Upper lobe of left lung (tissue), 6 donors: ENCODE measurements at regions not wholly inside any gene's neighbourhood (a gene's known extent, or its start where the extent isn't known, plus 50 kb on each side); places are given as distances from the start of the nearest gene placed in this dataset.
A peak's percentile ranks its signal among the peaks of the same experiment; 100 is the strongest.
"Not testable (repeated sequence)": the region's sequence is repeated elsewhere in the genome, so short reads cannot be mapped to it uniquely, and the experiment has no call there.

Experiments
- ATAC-seq, 2 donors: fragments of 200-7000 bp; cut with Tn5 transposase; one replicate each; pipeline ENCODE4 v1.9.1; 2022; ENCODE audit warnings: mild to moderate bottlenecking in 2 of 2, moderate library complexity in 2 of 2; ENCODE audit not compliant: low FRiP score in 2 of 2
- DNase-seq, 2 donors: peaks; one replicate each; pipeline ENCODE4 v3.0.0-alpha.2; 2019 to 2020
- H3K27ac ChIP-seq, 4 donors: fragments of 200-600 bp; sonication (generic); one replicate each; pipeline ENCODE4 v1.5.1; 2016 to 2019
- H3K27me3 ChIP-seq, 4 donors: fragments of 200-600 bp; sonication (generic); one replicate each; pipeline ENCODE4 v1.5.1; 2017 to 2019
- H3K36me3 ChIP-seq, 4 donors: fragments of 200-600 bp; sonication (generic); one replicate each; pipeline ENCODE4 v1.5.1; 2016 to 2019
- H3K4me1 ChIP-seq, 4 donors: fragments of 200-600 bp; sonication (generic); one replicate each; pipeline ENCODE4 v1.5.1; 2018 to 2019
- H3K4me3 ChIP-seq, 4 donors: fragments of 200-600 bp; sonication (generic); one replicate each; pipeline ENCODE4 v1.5.1; 2017 to 2019; ENCODE audit warnings: mild to moderate bottlenecking in 2 of 4, moderate library complexity in 1 of 4
- H3K9me3 ChIP-seq, 4 donors: fragments of 200-600 bp; sonication (generic); one replicate each; pipeline ENCODE4 v1.5.1; 2018 to 2019
- CTCF ChIP-seq, 6 experiments: fragments of 450-650 bp in 4 of 6; fragments of 200-600 bp in 2 of 6; sonication (generic) in 2 of 6; IDR thresholded peaks; one replicate each; pipeline ENCODE4 v1.5.1; 2016 to 2019; ENCODE audit warnings: antibody characterized with exemption in 6 of 6
- EP300 ChIP-seq, 4 donors: sonication (generic); formaldehyde crosslinking; IDR thresholded peaks; one replicate each; pipeline ENCODE4 v1.5.1; 2017; ENCODE audit warnings: antibody characterized with exemption in 4 of 4, control low read depth in 2 of 4
- POLR2A ChIP-seq, 4 donors: fragments of 450-650 bp; IDR thresholded peaks; one replicate each; pipeline ENCODE4 v1.5.1; 2016 to 2017; ENCODE audit warnings: antibody characterized with exemption in 4 of 4, mild to moderate bottlenecking in 2 of 4
- POLR2AphosphoS5 ChIP-seq, 2 donors: sonication (generic); formaldehyde crosslinking; IDR thresholded peaks; one replicate each; pipeline ENCODE4 v1.5.1; 2017; ENCODE audit warnings: antibody characterized with exemption in 2 of 2
- WGBS, 2 donors: methylation state at CpG; one replicate each; pipeline ENCODE4 v1.1.5; 2017 to 2018; 5-methylcytosine and 5-hydroxymethylcytosine counted together
- donor health status: DM: no; HTN: no; CAD: no; lungs with moderate emphysema.
- donor health status: DM: no; HTN: yes; CAD: no; lungs with severe emphysema.

GRCh38 chr6:5892669-5893068 is 114.1 kb downstream of the NRN1 start:
- Histone ChIP-seq H3K36me3 (no peaks in the 10 kb centered on the region), H3K9me3 (no peaks in the 10 kb centered on the region), H3K27ac (peak overlapping the region in 1 of 4 donors; percentile 67), H3K4me1 (no peaks in the 10 kb centered on the region), H3K27me3 (no peaks in the 10 kb centered on the region), H3K4me3 (peak overlapping the region in 1 of 4 donors; percentile 36)
- WGBS, 2 donors, result 90 to 92% methylated on average over 6 of the region's 6 CpGs
- no peak for ATAC-seq
- DNase-seq, result no peak
- TF ChIP-seq POLR2AphosphoS5 (IDR thresholded peaks at IDR 0.05), result no peak
- TF ChIP-seq CTCF (IDR thresholded peaks at IDR 0.05), result no peak
- TF ChIP-seq EP300 (IDR thresholded peaks at IDR 0.05), result no peak
- no peak for TF ChIP-seq POLR2A (IDR thresholded peaks at IDR 0.05)

GRCh38 chr6:5878792-5879191 is 127.9 kb downstream of the NRN1 start:
- Histone ChIP-seq H3K27me3 (no peaks in the 10 kb centered on the region), H3K36me3 (no peaks in the 10 kb centered on the region), H3K9me3 (no peaks in the 10 kb centered on the region), H3K27ac (no peak overlapping the region), H3K4me1 (no peaks in the 10 kb centered on the region), H3K4me3 (no peak overlapping the region)
- no peak for DNase-seq
- no peak for ATAC-seq
- WGBS, 2 donors, result 88 to 92% methylated on average over 1 of the region's 1 CpG
- no peak for TF ChIP-seq POLR2A (IDR thresholded peaks at IDR 0.05)
- TF ChIP-seq EP300 (IDR thresholded peaks at IDR 0.05), result no peak
- TF ChIP-seq CTCF (IDR thresholded peaks at IDR 0.05), result no peak
- no peak for TF ChIP-seq POLR2AphosphoS5 (IDR thresholded peaks at IDR 0.05)

- H3K9me3 ChIP-seq, result peaks cover 0 to 5% (median 0%) of the 10 kb centered on the region in 4 donors
- no peak for TF ChIP-seq POLR2A (IDR thresholded peaks at IDR 0.05)
- no peak for TF ChIP-seq EP300 (IDR thresholded peaks at IDR 0.05)
- no peak for TF ChIP-seq POLR2AphosphoS5 (IDR thresholded peaks at IDR 0.05)
- ATAC-seq (peak in 1 of 2 donors; percentile 17), DNase-seq (no peak)
- no peaks in the 10 kb centered on the region for H3K36me3 ChIP-seq
- H3K4me3 ChIP-seq, result no peak overlapping the region
- no peak overlapping the region for H3K27ac ChIP-seq
- WGBS, 2 donors, result 81 to 82% methylated on average over 4 of the region's 4 CpGs
- no peaks in the 10 kb centered on the region for H3K4me1 ChIP-seq
- H3K27me3 ChIP-seq, result no peaks in the 10 kb centered on the region
Observed at GRCh38 chr6:5876076-5876475, 130.6 kb downstream of the NRN1 start.

- not testable (repeated sequence) for H3K4me1 ChIP-seq, H3K9me3 ChIP-seq, H3K27ac ChIP-seq, ATAC-seq, DNase-seq, H3K27me3 ChIP-seq, H3K4me3 ChIP-seq, H3K36me3 ChIP-seq
Observed at GRCh38 chr6:5873976-5874375, 132.7 kb downstream of the NRN1 start.

GRCh38 chr6:5871296-5871695 is 135.4 kb downstream of the NRN1 start:
- ATAC-seq (no peak), DNase-seq (no peak)
- no peaks in the 10 kb centered on the region for H3K36me3 ChIP-seq
- H3K9me3 ChIP-seq, result peaks cover 0 to 5% (median 1%) of the 10 kb centered on the region in 4 donors
- no peak for TF ChIP-seq EP300 (IDR thresholded peaks at IDR 0.05)
- TF ChIP-seq POLR2AphosphoS5 (IDR thresholded peaks at IDR 0.05), result no peak
- no peak for TF ChIP-seq POLR2A (IDR thresholded peaks at IDR 0.05)
- no peak for TF ChIP-seq CTCF (IDR thresholded peaks at IDR 0.05)
- no peaks in the 10 kb centered on the region for H3K27me3 ChIP-seq
- 80 to 87% methylated on average over 4 of the region's 4 CpGs for WGBS, 2 donors
- peaks cover 0 to 4% (median 0%) of the 10 kb centered on the region in 4 donors for H3K4me1 ChIP-seq
- H3K27ac ChIP-seq, result no peak overlapping the region
- H3K4me3 ChIP-seq, result no peak overlapping the region

GRCh38 chr6:5869676-5870075 is 137.0 kb downstream of the NRN1 start:
- TF ChIP-seq POLR2AphosphoS5 (IDR thresholded peaks at IDR 0.05) (no peak), POLR2A (IDR thresholded peaks at IDR 0.05) (no peak), CTCF (IDR thresholded peaks at IDR 0.05) (no peak), EP300 (IDR thresholded peaks at IDR 0.05) (no peak)
- Histone ChIP-seq H3K36me3 (no peaks in the 10 kb centered on the region), H3K4me3 (no peak overlapping the region), H3K27ac (no peak overlapping the region), H3K9me3 (peaks cover 0 to 5% (median 1%) of the 10 kb centered on the region in 4 donors), H3K4me1 (peaks cover 0 to 5% (median 0%) of the 10 kb centered on the region in 4 donors), H3K27me3 (no peaks in the 10 kb centered on the region)
- no peak for ATAC-seq
- no peak for DNase-seq
- WGBS, 2 donors, result 90 to 93% methylated on average over 4 of the region's 4 CpGs
